ENCODE measurements at regions not wholly inside any gene's neighbourhood (a gene's known extent, or its start where the extent isn't known, plus 50 kb on each side); places are given as distances from the start of the nearest gene placed in this dataset.

- no peaks in the 10 kb centered on the region for H3K4me1 ChIP-seq
- no peak overlapping the region for H3K4me3 ChIP-seq
- TF ChIP-seq, protein P1, sequence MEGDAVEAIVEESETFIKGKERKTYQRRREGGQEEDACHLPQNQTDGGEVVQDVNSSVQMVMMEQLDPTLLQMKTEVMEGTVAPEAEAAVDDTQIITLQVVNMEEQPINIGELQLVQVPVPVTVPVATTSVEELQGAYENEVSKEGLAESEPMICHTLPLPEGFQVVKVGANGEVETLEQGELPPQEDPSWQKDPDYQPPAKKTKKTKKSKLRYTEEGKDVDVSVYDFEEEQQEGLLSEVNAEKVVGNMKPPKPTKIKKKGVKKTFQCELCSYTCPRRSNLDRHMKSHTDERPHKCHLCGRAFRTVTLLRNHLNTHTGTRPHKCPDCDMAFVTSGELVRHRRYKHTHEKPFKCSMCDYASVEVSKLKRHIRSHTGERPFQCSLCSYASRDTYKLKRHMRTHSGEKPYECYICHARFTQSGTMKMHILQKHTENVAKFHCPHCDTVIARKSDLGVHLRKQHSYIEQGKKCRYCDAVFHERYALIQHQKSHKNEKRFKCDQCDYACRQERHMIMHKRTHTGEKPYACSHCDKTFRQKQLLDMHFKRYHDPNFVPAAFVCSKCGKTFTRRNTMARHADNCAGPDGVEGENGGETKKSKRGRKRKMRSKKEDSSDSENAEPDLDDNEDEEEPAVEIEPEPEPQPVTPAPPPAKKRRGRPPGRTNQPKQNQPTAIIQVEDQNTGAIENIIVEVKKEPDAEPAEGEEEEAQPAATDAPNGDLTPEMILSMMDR (IDR thresholded peaks at IDR 0.05), result no peak
- intact Hi-C loops (cut with DNase I), result no loop called here
- no peaks in the 10 kb centered on the region for H3K36me3 ChIP-seq
- H3K27ac ChIP-seq, result no peak overlapping the region
- H3K27me3 ChIP-seq, result no peaks in the 10 kb centered on the region
- DNase-seq (no peak), ATAC-seq (peak; percentile 74)
- H3K9me3 ChIP-seq, result no peaks in the 10 kb centered on the region
These were observed 58.8 kb downstream of the SPRY1 start for GRCh38 chr4:123455360-123455759.

GRCh38 chr4:123462007-123462406 is 65.4 kb downstream of the SPRY1 start:
- no peak overlapping the region for H3K4me3 ChIP-seq
- no peaks in the 10 kb centered on the region for H3K27me3 ChIP-seq
- no peaks in the 10 kb centered on the region for H3K9me3 ChIP-seq
- no peaks in the 10 kb centered on the region for H3K36me3 ChIP-seq
- TF ChIP-seq, protein P1 (IDR thresholded peaks at IDR 0.05), result no peak
- no peak overlapping the region for H3K27ac ChIP-seq
- peak; percentile 64 for ATAC-seq
- DNase-seq, result no peak
- intact Hi-C loops (cut with DNase I), result no loop called here
- H3K4me1 ChIP-seq, result no peaks in the 10 kb centered on the region

DNA sequence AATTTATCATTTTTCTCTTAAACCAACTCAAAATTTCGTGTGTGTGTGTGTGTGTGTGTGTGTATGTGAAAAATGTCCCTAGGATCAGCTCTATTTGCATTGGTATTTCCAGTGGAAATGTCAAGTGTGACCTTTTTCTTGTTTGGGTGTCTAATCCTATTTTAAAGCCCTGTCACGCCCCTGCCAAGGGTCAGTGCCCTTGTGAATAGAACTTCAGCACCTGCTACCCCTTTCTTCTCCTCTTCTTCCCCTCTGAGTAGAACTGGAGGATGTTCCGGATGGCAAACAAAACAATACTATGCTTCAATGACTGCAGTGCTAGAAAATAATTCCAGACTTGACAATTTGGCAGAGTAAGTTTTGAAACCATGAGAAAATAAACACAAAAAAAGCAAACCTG is 67.3 kb downstream of the SPRY1 start:
- no peak overlapping the region for H3K27ac ChIP-seq
- no peaks in the 10 kb centered on the region for H3K4me1 ChIP-seq
- no peaks in the 10 kb centered on the region for H3K9me3 ChIP-seq
- TF ChIP-seq, protein P1 (IDR thresholded peaks at IDR 0.05), result no peak
- ATAC-seq (no peak), DNase-seq (no peak)
- H3K4me3 ChIP-seq, result no peak overlapping the region
- H3K27me3 ChIP-seq, result no peaks in the 10 kb centered on the region
- H3K36me3 ChIP-seq, result no peaks in the 10 kb centered on the region
- intact Hi-C loops (cut with DNase I), result no loop called here

DNA sequence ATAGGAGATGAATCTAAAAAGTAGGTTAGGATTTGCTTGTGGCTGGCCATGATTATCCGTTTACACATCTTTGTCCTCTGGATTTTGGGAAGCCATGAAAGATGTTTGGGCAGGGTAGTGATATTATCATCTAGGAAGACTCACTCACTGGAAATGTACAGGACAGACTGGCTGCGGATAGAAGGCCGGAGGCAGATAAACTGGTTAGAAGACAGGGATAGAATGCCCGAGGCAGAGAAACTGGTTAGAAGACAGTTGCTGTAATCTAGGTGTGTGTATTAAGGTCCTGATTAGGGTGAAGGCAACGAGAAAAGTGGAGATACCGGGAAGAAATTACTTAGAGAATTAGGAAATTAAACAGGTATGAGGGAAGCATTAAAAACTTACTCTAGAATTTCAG is 68.8 kb downstream of the SPRY1 start:
- DNase-seq, result no peak

GRCh38 chr4:123466080-123466785 is 69.6 kb downstream of the SPRY1 start:
- intact Hi-C loops (cut with DNase I), result no loop called here
- no peaks in the 10 kb centered on the region for H3K27me3 ChIP-seq
- DNase-seq, result no peak

More for the DNA sequence above, 68.8 kb downstream of the SPRY1 start:
- Histone ChIP-seq H3K27me3 (no peaks in the 10 kb centered on the region), H3K36me3 (no peaks in the 10 kb centered on the region), H3K9me3 (no peaks in the 10 kb centered on the region), H3K27ac (no peak overlapping the region), H3K4me3 (no peak overlapping the region), H3K4me1 (no peaks in the 10 kb centered on the region)
- ATAC-seq, result no peak
- intact Hi-C loops (cut with DNase I), result no loop called here
- TF ChIP-seq, protein P1 (IDR thresholded peaks at IDR 0.05), result no peak

More at GRCh38 chr4:123466080-123466785, 69.6 kb downstream of the SPRY1 start:
- TF ChIP-seq, protein P1 (IDR thresholded peaks at IDR 0.05), result no peak
- H3K4me3 ChIP-seq, result no peak overlapping the region
- H3K9me3 ChIP-seq, result no peaks in the 10 kb centered on the region
- no peak for ATAC-seq
- H3K4me1 ChIP-seq, result no peaks in the 10 kb centered on the region
- no peaks in the 10 kb centered on the region for H3K36me3 ChIP-seq
- no peak overlapping the region for H3K27ac ChIP-seq
